Cardiac septum (tissue), 1 donor: ENCODE measurements at regions not wholly inside any gene's neighbourhood (a gene's known extent, or its start where the extent isn't known, plus 50 kb on each side); places are given as distances from the start of the nearest gene placed in this dataset.
"Not testable (repeated sequence)": the region's sequence is repeated elsewhere in the genome, so short reads cannot be mapped to it uniquely, and the experiment has no call there.

Experiments
- DNase-seq: peaks from one replicate; pipeline ENCODE4 v3.0.0-alpha.2; 2020; ENCODE audit warnings: low spot score
- intact Hi-C: fragments of 100-400 bp; cut with DNase I; formaldehyde crosslinking; loops from one replicate; pipeline ENCODE4 v1.14.0; 2022
- donor health status: DM: no; HTN: no; CAD: no.

DNA sequence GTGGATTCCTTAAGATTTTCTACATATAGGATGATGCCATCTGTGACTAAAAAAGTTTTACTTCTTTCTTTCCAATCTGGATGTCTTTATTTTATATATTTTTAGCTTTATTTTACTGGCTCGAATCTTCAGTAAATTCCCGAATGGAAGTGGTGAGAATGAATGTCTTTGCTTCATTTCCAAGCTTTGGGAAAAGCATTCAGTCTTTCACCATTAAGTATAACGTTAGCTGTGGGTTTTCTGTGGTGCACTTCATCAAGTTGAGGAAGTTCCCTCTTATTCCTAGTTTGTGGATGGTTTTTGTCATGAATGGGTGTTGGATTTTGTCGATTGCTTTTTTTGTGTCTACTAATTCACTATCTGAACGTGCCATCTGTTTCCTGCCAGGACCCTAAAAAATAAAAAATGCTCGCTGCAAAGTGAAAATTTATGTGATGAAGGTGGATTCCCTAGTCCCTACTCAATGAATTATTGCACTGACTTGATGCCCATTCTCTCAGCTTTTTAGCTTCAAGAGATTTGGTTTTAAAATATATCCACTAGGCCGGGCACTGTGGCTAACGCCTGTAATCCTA lies 90.2 kb upstream of the CARD11 start:
- intact Hi-C loops, result no loop called here
- DNase-seq, result no peak

DNA sequence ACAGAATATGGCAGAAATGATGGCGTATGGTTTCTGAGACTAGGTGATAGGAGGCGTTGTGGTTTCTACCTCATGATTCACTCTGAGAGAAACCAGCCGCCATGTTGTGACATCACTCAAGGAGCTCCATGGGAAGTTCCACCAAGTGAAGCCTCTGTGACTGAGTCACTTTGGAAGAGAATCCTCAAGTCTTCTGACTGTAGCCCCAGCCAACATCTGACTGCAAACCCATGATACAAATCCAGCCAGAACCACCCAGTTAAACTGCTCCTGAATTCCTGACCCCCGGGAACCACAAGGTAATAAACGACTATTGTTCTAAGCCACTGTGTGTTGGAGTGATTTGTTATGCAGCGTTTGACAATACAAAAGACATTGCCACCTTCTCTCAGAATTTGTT lies 91.1 kb upstream of the CARD11 start:
- intact Hi-C loops, result no loop called here
- DNase-seq, result no peak

DNA sequence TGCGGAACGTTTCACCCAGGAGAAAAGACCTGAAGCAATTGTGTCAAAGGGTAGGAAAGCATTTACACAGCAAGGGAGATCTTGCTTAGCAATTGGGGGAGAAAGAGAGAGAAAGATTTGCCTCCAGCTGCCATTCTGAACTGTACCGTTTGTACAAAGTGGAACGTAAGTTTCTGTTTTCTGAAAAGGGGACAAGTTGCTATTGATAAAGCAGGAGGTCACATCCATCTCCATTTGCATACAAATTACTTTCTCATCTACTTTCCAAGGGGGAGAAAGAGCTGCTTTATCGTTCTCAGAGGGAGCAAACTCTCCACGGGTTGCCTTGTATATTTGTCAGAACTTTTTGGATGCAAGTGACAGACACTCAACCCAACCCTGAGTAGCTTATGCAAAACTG lies 92.0 kb upstream of the CARD11 start:
- DNase-seq, result no peak
- intact Hi-C loops, result no loop called here

DNA sequence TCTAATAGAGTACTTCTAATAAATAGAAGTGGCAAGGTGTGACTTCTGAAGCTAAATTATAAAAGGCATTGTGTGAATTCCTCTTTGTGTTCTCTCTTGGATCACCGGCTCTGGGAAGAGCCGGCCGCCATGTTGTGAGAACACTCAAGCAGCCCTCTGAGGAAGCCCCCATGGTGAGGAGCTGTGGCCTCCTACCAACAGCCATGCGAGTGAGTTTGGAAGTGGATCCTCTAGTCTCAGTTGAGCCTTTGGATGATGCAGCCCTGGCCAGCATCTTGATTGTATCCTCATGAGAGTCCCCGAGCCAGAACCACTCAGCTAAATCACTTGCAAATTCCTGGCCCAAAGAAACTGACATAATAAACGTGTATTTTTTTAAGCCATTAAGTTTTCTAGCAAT lies 94.5 kb upstream of the CARD11 start:
- intact Hi-C loops, result no loop called here
- DNase-seq, result no peak

DNA sequence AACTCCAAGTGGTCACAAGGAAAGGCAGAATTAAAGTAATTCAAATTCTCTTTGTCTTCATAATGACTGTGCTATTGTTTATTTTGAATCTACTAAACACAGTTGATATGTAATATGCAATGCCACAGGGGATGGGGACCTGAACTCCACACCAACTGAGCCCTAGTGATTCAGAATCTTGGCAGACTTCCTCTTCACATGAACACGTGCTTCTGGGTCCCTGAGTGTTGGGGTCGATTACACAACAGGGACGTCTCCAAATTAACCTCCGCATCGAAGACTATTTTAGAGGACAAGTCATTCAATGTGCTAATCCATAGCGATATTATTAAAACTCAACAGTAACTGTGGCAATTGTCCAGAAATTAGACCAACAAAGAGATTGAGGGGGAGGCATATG lies 95.3 kb upstream of the CARD11 start:
- intact Hi-C loops, result no loop called here

DNA sequence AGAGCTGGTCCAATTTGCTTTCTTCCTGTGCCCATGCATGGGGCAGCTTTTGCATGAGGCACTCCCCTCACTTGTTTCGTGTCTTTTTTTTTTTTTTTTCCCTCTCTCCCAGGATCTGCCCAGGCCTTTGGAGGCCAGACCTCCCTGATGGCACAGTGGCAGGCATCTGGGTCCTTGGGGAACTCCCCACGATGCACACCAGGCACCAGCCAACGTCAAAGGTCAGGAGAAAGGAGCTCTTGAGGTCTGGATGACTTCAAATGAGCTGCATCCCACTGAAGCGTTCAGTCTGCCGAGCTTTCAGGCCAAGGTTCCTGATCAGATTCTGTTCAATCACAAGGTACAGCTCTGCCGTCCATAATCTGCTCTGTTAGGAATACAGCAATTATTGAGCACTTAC lies 97.2 kb upstream of the CARD11 start:
- DNase-seq, result no peak
- intact Hi-C loops, result no loop called here

More for the DNA sequence above, 95.3 kb upstream of the CARD11 start:
- DNase-seq, result no peak

DNA sequence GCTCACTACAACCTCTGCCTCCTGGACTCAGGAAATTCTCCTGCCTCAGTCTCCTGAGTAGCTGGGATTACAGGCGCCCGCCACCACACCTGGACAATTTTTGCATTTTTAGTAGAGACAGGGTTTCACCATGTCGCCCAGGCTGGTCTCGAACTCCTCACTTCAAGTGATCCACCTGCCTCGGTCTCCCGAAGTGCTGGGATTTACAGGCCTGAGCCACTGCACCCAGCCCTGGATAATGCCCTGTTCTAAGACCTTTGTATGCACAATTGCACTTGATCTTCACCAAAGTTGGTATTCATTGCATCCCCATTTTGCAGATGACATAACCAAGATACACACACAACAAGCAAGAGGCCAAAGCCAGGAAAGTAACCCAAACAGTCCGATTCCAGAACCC lies 97.7 kb upstream of the CARD11 start:
- intact Hi-C loops, result no loop called here
- no peak for DNase-seq

DNA sequence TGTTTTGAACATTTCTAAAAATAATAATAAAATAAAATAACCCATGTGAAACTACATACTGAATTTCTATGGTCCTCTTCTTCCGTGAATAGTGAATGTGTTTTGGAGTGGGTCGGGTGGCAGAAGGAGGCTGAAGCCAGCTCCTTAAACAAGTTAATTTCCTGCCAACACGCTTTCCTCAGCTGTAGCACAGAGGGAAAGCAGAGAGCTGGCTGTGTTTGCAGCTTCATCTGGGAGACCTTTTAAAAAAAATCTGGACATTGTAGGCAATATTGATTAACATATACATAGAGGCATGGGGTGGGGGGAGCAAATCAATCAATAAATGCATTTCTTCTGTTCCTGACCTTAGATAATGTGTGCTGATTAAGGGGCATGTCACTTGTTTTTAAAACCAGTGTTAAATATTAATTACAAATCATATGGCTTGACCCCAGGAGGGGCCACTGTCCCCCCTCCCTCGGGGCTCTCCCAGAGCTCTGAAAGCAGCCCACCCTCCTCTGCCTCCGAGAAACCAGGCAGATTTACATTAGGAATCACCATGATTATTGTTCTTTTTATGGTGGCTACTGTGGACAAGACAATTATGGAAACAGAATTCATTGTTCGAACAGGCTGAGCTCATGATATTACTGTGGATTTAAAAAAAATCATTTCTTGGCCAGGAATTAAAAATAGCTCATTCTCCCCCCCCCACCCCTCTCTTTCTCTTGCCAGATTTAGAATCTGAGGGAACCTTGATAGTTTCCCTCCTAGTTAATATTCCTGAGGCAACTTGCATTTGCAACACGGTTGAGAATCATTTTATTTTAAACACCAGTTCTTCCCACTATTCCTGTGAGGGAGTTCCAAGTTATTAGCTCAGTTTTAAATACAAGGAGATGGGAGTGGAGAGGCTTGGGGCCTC lies 100.5 kb upstream of the CARD11 start:
- DNase-seq, result no peak
- intact Hi-C loops, result no loop called here

DNA sequence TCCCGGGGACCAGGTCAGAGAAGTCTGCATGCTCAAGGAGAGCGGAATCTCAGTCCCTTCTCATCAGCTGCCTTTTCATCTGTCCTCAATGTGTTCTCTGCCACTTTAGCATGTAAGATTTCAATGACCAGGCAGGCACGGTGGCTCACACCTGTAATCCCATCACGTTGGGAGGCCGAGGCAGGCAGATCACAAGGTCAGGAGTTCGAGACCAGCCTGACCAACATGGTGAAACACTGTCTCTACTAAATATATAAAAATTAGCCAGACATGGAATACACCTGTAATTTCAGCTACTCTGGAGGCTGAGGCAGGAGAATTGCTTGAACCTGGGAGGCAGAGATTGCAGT lies 101.1 kb upstream of the CARD11 start:
- DNase-seq, intact Hi-C loops: not testable (repeated sequence)

DNA sequence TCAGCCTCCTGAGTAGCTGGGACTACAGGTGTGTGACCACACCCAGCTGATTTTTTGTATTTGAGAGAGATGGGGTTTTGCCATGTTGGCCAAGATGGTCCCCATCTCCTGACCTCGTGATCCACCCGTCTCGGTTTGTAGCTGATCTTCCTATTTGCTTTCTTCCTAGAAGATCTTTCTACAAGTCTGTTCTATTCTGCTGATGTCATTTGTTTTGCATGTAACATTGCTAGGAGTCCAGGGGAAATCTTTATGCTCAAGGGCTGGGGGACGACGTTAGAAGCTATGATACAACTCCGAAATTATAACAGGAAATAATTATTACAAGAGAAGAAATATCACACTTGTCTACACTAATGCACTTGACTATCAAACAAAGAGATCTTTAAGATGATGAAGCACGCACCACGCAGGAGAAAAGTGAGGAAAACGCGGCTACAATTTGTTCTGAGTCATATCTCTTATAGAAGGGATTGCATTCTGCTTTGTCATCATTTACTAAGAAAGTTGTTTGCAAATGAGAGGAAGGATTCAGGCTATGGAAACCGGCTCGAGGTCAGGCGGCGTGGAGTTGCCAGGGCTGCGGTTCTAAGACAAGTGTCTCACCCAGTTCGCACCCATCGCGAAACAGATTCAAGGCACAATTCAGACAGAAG lies 103.0 kb upstream of the CARD11 start:
- no peak for DNase-seq
- intact Hi-C loops, result no loop called here

DNA sequence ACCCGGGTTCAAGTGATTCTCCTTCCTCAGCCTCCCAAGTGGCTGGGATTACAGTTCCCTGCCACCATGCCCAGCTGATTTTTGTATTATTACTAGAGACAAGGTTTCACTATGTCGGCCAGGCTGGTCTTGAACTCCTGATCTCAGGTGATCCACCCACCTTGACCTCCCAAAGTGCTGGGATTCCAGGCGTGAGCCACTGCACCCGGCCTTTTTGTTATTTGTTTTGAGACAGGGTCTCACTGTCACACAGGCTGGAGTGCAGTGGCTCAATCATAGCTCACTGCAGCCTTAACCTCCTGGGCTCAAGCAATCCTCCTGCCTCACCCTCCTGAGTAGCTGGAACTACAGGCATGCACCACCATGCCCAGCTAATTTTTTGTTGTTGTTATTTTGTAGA lies 104.8 kb upstream of the CARD11 start:
- intact Hi-C loops, DNase-seq: not testable (repeated sequence)

DNA sequence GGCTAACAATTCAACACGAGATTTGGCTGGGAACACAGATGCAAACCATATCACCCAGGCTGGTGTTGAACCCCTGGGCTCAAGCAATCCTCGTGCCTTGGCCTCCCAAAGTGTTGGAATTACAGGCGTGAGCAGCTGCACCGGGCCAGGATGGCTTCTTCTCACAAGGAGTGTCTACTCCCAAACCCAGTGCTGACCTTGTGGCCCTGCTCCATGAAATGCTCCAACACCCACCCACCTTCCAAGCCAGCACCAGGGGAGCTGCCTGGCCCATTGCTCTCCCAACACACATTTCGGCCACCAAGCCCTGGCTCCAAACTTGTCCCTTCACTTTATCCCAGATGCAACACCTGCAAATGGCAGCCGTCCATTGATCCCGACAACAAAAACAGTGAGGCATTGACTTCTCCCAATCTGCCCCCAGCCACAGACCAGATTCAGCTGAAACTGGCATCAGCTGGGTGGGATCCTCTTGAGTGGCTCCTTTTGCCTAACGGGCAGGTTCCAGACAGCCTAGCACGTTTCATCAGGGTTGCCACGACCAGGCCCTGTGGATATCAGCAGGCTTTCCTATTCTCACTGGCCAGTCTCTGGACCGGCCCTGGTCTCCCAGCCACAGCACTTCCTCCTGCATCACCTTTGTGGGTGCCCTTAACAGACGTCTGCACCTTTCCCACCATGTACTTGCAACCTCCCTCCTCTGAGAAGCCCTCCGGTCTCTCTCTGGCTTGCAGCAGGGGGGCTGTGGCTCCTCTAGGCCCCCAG lies 105.7 kb upstream of the CARD11 start:
- no peak for DNase-seq
- intact Hi-C loops, result no loop called here

DNA sequence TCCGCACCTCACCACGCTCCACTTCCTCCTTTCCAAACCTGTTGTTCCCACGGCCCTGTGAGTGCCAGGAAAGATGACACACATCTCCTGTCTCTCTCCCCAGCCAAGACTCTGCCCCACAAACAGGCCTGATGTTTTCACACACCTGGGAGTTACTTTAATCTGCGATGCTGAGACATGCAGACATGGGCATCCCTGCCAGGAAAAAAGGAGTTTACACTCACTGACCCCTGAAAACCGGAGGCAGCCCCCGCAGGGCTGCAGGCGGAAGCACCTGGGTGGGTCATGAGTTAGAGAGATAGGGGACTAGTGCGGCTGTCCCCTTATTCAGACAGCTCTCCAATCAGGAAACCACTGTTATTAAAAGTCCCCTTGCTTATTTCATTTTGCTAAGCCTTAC lies 106.4 kb upstream of the CARD11 start:
- intact Hi-C loops, result loop anchor here (10.0 kb wide), 1 partner anchor 285 kb away; no protein-coding TSS in a partner anchor
- no peak for DNase-seq

DNA sequence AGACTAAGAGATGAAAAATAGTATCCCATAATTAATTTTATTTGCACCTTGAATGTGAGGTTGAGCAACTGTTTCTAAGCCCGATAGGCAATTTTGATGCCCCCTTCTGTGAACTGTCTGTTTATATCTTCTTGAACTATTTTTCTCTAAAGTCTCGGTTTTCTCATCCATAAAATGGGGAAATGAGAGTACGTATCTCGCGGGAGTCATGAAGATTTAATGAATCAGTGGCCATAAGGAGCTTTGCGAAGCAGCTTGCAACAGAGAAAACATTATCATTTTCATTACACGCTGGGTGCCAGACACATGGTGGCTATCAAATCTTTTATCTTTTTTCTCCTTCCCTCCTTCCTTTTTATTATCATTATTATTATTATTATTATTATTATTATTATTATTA lies 108.1 kb upstream of the CARD11 start:
- DNase-seq, result no peak
- intact Hi-C loops, result loop anchor here (10.0 kb wide), 1 partner anchor 287 kb away; no protein-coding TSS in a partner anchor

DNA sequence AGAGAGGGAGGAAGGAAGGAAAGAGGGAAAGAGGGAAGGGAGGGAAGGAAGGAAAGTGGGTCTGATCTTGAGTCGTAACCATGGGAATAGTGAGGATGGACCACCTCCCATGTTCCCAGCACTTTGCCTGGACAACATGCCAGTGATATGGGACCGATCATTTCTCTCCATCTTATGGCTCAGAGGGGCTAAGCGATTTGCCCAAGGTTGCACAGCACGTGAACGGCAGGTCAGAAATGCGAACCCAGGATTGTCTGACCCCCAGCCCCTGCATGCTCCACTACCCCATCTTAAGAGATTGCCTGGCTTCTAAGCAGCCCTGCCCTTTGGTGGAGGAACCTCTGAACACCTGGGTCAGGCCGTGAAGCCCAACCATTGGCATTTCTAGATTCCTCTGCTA lies 109.0 kb upstream of the CARD11 start:
- DNase-seq, result no peak
- intact Hi-C loops, result loop anchor here (10.0 kb wide), 1 partner anchor 288 kb away; no protein-coding TSS in a partner anchor

DNA sequence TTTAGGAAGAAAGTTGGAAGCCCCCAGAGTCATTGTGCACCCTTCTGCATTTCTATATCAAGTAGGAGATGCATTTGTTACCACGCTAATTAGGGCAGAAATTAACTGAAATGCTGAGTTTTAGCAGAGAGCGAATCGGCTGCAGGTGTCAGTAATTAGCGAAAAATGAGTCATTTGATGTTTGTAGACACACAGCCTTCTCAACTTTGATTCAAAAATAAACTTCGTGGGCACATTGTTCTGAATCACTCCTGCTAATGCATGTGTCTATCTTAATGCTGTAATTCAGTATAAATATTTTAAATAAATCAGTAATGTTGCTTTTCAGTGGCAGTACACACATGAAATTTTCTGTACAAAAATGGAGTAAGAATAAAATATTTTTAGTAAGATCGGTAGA lies 109.5 kb upstream of the CARD11 start:
- DNase-seq, result no peak
- intact Hi-C loops, result loop anchor here (10.0 kb wide), 1 partner anchor 288 kb away; no protein-coding TSS in a partner anchor

DNA sequence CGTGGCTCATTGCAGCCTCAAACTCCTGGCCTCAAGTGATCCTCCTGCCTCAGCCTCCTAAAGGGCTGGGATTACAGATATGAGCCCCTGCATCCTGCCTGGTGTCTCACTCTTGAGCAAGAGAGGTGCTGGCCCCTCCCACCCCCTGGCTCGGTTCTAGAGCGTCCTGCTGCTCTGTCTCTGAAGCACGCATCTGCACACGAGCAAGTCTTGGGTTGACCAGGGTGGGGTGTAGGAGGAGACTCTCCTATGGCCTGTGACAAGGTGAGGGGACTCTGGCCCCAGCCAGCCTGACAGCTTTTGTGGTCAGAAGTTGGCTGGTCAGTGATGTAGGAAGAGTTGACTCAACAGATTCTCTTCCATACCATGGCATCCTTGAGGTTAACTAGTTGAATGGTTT lies 110.7 kb upstream of the CARD11 start:
- intact Hi-C loops, result loop anchor here (10.0 kb wide), 1 partner anchor 290 kb away; no protein-coding TSS in a partner anchor

DNA sequence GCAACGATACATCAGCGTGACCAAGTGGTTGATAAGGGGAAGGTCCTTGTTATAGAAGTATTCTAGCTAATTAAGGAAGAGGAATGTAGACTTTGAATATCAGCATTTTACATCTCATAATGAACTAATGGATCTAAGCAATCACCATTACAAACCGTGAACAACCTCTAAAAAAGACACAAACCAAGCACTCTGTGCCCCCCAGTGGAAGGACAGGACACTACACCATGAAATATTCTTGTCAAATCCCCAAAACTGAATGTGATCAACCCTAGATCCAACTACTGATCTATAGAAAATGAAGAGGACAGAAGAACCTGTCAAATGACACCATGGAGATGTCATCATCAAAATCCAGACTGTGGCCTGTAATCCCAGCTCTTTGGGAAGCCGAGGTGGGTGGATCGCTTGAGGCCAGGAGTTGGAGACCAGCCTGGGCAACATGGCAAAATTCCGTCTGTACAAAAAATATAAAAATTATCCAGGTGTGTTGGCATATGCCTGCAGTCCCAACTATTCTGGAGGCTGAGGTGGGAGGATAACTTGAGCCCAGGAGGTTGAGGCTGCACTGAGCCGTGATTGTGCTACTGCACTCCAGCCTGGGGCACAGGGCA lies 111.3 kb upstream of the CARD11 start:
- intact Hi-C loops, result loop anchor here (10.0 kb wide), 1 partner anchor 290 kb away; no protein-coding TSS in a partner anchor
- no peak for DNase-seq

More for the DNA sequence above, 110.7 kb upstream of the CARD11 start:
- DNase-seq, result no peak

DNA sequence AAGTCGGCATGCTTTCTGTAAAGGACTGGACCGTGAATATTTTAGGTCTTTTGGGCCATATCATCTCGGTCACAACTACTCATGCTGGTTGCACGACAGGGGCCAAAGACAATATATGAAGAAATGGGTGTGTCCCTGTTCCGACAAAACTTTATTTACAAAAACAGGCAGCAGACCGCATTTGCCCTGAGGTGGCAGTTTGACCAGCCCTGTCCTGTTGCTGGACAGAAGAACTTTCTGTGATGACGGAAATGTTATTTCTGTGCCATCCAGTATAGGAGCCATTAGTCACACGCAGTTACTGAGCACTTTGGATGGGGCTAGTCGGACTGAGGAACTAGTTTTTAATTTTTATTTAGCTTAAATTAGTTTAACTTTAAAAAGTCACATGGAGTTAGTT lies 112.8 kb upstream of the CARD11 start:
- no peak for DNase-seq
- intact Hi-C loops, result loop anchor here (10.0 kb wide), 1 partner anchor 292 kb away; no protein-coding TSS in a partner anchor
